Endothelial cell (in vitro differentiated cells): ENCODE measurements at regions not wholly inside any gene's neighbourhood (a gene's known extent, or its start where the extent isn't known, plus 50 kb on each side); places are given as distances from the start of the nearest gene placed in this dataset.

ENCODE experiments used
- DNase-seq: peaks from one replicate; pipeline ENCODE4 v3.0.0; 2021; ENCODE audit warnings: low spot score
- H3K27ac Mint-ChIP-seq: one replicate; pipeline ENCODE4 v1.8.0; 2021; ENCODE audit warnings: mixed read lengths, inconsistent platforms; ENCODE audit not compliant: unreplicated experiment
- H3K27me3 Mint-ChIP-seq: one replicate; pipeline ENCODE4 v1.8.0; 2021; ENCODE audit warnings: mild to moderate bottlenecking, moderate library complexity, mixed read lengths, inconsistent platforms; ENCODE audit not compliant: unreplicated experiment
- H3K36me3 Mint-ChIP-seq: one replicate; pipeline ENCODE4 v1.8.0; 2021; ENCODE audit warnings: mild to moderate bottlenecking, low read depth, mixed read lengths, inconsistent platforms; ENCODE audit not compliant: unreplicated experiment
- H3K4me1 Mint-ChIP-seq: one replicate; pipeline ENCODE4 v1.8.0; 2021; ENCODE audit warnings: mild to moderate bottlenecking, mixed read lengths, inconsistent platforms; ENCODE audit not compliant: unreplicated experiment
- H3K4me3 Mint-ChIP-seq: one replicate; pipeline ENCODE4 v1.8.0; 2021; ENCODE audit warnings: mild to moderate bottlenecking, mixed read lengths, inconsistent platforms; ENCODE audit not compliant: unreplicated experiment
- H3K9me3 Mint-ChIP-seq: one replicate; pipeline ENCODE4 v1.8.0; 2021; ENCODE audit warnings: mixed read lengths, inconsistent platforms; ENCODE audit not compliant: unreplicated experiment
- CTCF ChIP-seq: fragments of 200-600 bp; sonication (generic); IDR thresholded peaks from one replicate; pipeline ENCODE4 v1.5.0; 2021; ENCODE audit warnings: antibody characterized with exemption; ENCODE audit not compliant: unreplicated experiment

DNA sequence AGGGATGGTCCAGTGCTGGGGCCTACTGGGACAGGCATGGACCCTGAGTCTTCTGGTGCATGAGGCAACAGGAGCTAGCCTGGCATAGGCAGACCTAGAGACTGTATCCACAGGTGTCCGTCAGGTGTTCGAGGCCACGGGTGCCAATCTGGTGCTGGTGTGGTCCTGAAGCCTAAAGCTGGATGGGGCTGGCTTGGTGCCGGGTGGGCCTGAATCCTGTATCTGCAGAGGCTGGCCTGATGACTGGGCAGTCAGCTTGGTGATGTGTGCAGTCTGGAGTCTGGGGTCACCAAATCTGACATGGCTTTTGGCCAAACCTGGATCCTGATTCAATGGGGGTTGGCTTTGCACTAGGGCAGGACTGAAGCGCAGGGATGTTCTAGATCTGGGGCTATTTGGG lies 269.8 kb upstream of the GRIA3 start:
- no peaks in the 10 kb centered on the region for H3K36me3 Mint-ChIP-seq
- H3K27ac Mint-ChIP-seq = no peak overlapping the region
- H3K4me1 Mint-ChIP-seq = no peaks in the 10 kb centered on the region
- peaks cover 1% of the 10 kb centered on the region for H3K27me3 Mint-ChIP-seq
- no peak overlapping the region for H3K4me3 Mint-ChIP-seq
- DNase-seq = no peak
- H3K9me3 Mint-ChIP-seq = no peaks in the 10 kb centered on the region
- no peak for TF ChIP-seq CTCF

GRCh38 chrX:122934131-122934530 lies 249.9 kb upstream of the GRIA3 start:
- Mint-ChIP-seq H3K36me3 (no peaks in the 10 kb centered on the region), H3K27ac (no peak overlapping the region), H3K9me3 (no peaks in the 10 kb centered on the region), H3K27me3 (no peaks in the 10 kb centered on the region), H3K4me1 (no peaks in the 10 kb centered on the region), H3K4me3 (no peak overlapping the region)
- TF ChIP-seq CTCF = no peak
- no peak for DNase-seq

DNA sequence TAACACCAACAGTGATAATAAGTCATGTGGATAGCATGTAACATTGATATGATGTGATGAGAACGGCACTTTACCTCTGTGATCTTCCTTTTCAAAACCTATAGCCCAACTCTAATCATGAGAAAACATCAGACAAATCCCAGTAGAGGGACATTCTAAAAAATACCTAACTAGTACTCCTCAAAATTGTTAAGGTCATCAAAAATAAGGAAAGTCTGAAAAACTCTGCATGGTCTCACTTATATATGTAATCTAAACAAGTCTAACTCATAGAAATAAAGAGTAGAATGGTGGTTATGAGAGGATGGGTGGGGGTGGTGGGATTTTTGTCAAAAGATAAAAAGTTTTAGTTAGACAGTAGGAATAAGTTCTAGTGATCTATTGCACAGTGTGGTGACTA lies 243.9 kb upstream of the GRIA3 start:
- Mint-ChIP-seq H3K36me3 (no peaks in the 10 kb centered on the region), H3K27ac (no peak overlapping the region), H3K27me3 (no peaks in the 10 kb centered on the region), H3K9me3 (no peaks in the 10 kb centered on the region), H3K4me1 (no peaks in the 10 kb centered on the region), H3K4me3 (no peak overlapping the region)
- no peak for TF ChIP-seq CTCF
- DNase-seq = no peak

DNA sequence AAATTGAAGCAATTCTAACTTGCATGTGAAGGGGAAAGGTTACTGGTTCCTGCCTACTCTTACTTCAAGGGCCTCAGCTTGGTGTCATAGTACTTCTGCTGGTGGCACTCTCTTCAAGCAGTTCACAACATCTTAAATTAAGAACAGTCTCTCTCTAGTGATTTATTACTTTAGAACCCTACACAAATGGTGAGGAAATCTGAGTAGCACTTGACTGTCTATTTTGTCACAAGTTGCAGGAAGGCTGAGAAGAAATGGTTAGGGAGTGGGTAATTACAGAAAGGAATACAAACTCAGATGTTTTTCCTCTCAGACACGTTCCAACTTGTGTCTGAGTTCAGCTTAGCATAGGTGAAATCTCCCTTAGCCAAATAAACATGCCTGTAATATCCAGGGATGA lies 242.3 kb upstream of the GRIA3 start:
- no peak overlapping the region for H3K27ac Mint-ChIP-seq
- no peak for TF ChIP-seq CTCF

GRCh38 chrX:122943918-122944317 lies 240.2 kb upstream of the GRIA3 start:
- TF ChIP-seq CTCF = no peak
- no peak overlapping the region for H3K27ac Mint-ChIP-seq
- no peaks in the 10 kb centered on the region for H3K9me3 Mint-ChIP-seq
- no peaks in the 10 kb centered on the region for H3K4me1 Mint-ChIP-seq
- no peak for DNase-seq
- no peaks in the 10 kb centered on the region for H3K27me3 Mint-ChIP-seq
- no peaks in the 10 kb centered on the region for H3K36me3 Mint-ChIP-seq
- no peak overlapping the region for H3K4me3 Mint-ChIP-seq

More for the DNA sequence above, 242.3 kb upstream of the GRIA3 start:
- no peak overlapping the region for H3K4me3 Mint-ChIP-seq
- H3K9me3 Mint-ChIP-seq = no peaks in the 10 kb centered on the region
- no peaks in the 10 kb centered on the region for H3K4me1 Mint-ChIP-seq
- no peaks in the 10 kb centered on the region for H3K27me3 Mint-ChIP-seq
- no peak for DNase-seq
- H3K36me3 Mint-ChIP-seq = no peaks in the 10 kb centered on the region
